NT2/D1 (cell line): ENCODE measurements at regions not wholly inside any gene's neighbourhood (a gene's known extent, or its start where the extent isn't known, plus 50 kb on each side); places are given as distances from the start of the nearest gene placed in this dataset.

Experiments
- SUZ12 ChIP-seq: IDR thresholded peaks from 2 replicates; pipeline ENCODE4 v1.6.1; 2011; ENCODE audit not compliant: insufficient read length, insufficient read depth; ENCODE audit errors: extremely low read depth
- YY1 ChIP-seq: IDR thresholded peaks from 2 replicates; pipeline ENCODE4 v1.6.1; 2011; ENCODE audit not compliant: insufficient read length, insufficient read depth

DNA sequence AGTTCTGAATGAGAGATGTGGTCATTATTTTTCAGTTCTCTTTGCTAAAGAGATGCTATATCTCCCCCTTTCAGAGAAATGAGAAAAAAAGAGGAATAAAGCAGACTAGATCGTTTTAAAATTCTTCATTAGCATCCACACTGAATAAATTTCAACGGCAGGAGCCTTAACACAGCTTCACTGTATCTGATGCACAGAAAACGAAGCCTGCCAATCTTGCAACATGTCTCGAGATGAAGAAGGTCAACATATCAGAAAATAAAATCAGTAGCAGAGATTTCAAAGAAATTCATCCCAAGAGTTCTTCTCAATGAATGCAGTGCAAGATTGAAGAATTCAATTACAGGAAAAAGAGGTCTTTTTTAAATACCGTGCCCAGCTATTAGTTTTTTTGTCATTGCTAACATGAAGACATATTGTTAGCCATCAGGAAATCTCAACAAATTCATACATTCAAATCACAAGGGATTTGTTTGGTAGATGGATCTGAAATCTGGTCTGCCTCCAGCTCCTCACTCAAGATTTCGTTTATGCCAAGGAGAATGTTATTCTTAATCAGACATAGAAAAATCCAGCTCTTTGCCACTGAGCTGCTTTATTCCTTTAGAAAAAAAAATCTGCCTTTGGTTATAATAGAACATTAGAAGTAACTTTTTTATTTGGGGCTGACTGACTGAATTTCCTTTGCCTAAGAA, 76.4 kb upstream of the DAB1 start:
- TF ChIP-seq YY1 (no peak), SUZ12 (no peak)
